ENCODE measurements at regions not wholly inside any gene's neighbourhood (a gene's known extent, or its start where the extent isn't known, plus 50 kb on each side); places are given as distances from the start of the nearest gene placed in this dataset.

- no peaks in the 10 kb centered on the region for H3K9me3 ChIP-seq
- TF ChIP-seq POLR2A (IDR thresholded peaks at IDR 0.05) (no peak), CTCF (IDR thresholded peaks at IDR 0.05) (no peak)
Measured at GRCh38 chr20:41978246-41978790, 360.1 kb upstream of the CHD6 start.

GRCh38 chr20:41969656-41970055, 351.5 kb upstream of the CHD6 start:
- Histone ChIP-seq H3K36me3 (no peaks in the 10 kb centered on the region), H3K4me1 (no peaks in the 10 kb centered on the region), H3K27ac (no peak overlapping the region), H3K9me3 (no peaks in the 10 kb centered on the region), H3K27me3 (no peaks in the 10 kb centered on the region), H3K4me3 (no peak overlapping the region)
- no peak for DNase-seq
- TF ChIP-seq POLR2A (IDR thresholded peaks at IDR 0.05): no peak
- no peak for TF ChIP-seq CTCF (IDR thresholded peaks at IDR 0.05)

More at GRCh38 chr20:41978246-41978790, 360.1 kb upstream of the CHD6 start:
- no peaks in the 10 kb centered on the region for H3K4me1 ChIP-seq
- H3K4me3 ChIP-seq: no peak overlapping the region
- DNase-seq: no peak
- H3K36me3 ChIP-seq: no peaks in the 10 kb centered on the region
- no peaks in the 10 kb centered on the region for H3K27me3 ChIP-seq
- no peak overlapping the region for H3K27ac ChIP-seq

GRCh38 chr20:41960166-41960565, 342.0 kb upstream of the CHD6 start:
- Histone ChIP-seq H3K27ac (no peak overlapping the region), H3K9me3 (peaks cover 0 to 5% (median 0%) of the 10 kb centered on the region in 4 donors), H3K4me3 (no peak overlapping the region), H3K36me3 (no peaks in the 10 kb centered on the region), H3K4me1 (no peaks in the 10 kb centered on the region), H3K27me3 (no peaks in the 10 kb centered on the region)
- no peak for DNase-seq
- no peak for TF ChIP-seq CTCF (IDR thresholded peaks at IDR 0.05)
- no peak for TF ChIP-seq POLR2A (IDR thresholded peaks at IDR 0.05)

- Histone ChIP-seq H3K36me3 (no peaks in the 10 kb centered on the region), H3K4me3 (no peak overlapping the region), H3K9me3 (peaks cover 0 to 5% (median 0%) of the 10 kb centered on the region in 4 donors), H3K4me1 (no peaks in the 10 kb centered on the region), H3K27ac (no peak overlapping the region), H3K27me3 (no peaks in the 10 kb centered on the region)
- DNase-seq: no peak
- TF ChIP-seq CTCF (IDR thresholded peaks at IDR 0.05): no peak
- no peak for TF ChIP-seq POLR2A (IDR thresholded peaks at IDR 0.05)
Measured at GRCh38 chr20:41958391-41958790, 340.2 kb upstream of the CHD6 start.

GRCh38 chr20:41956338-41957074, 338.3 kb upstream of the CHD6 start:
- no peaks in the 10 kb centered on the region for H3K36me3 ChIP-seq
- no peaks in the 10 kb centered on the region for H3K9me3 ChIP-seq
- H3K4me1 ChIP-seq: no peaks in the 10 kb centered on the region
- no peak overlapping the region for H3K27ac ChIP-seq
- DNase-seq: no peak
- H3K27me3 ChIP-seq: no peaks in the 10 kb centered on the region
- H3K4me3 ChIP-seq: no peak overlapping the region
- TF ChIP-seq CTCF (IDR thresholded peaks at IDR 0.05) (peak in 3 of 6 experiments; percentile 44 to 52 (median 47)), POLR2A (IDR thresholded peaks at IDR 0.05) (no peak)

Measured in Peyer's patch (tissue), 4 donors.